SK-N-SH (cell line): ENCODE measurements at regions not wholly inside any gene's neighbourhood (a gene's known extent, or its start where the extent isn't known, plus 50 kb on each side); places are given as distances from the start of the nearest gene placed in this dataset.

ENCODE experiments used
- CTCF ChIA-PET: fragments of 300-600, 350-600 bp; formaldehyde crosslinking; extraction: SDS; loops from one replicate; lab custom pipeline; 2021; lab: Yijun Ruan, JAX
- POLR2A ChIA-PET: fragments of 350-600 bp; sonication (Branson Sonifier 250); formaldehyde crosslinking; extraction: SDS; loops from one replicate; lab custom pipeline; 2020; ENCODE audit warnings: antibody characterized with exemption, inconsistent platforms; lab: Yijun Ruan, JAX
- DNase-seq: peaks from one replicate; pipeline ENCODE4 v3.0.0; 2012
- H2AFZ ChIP-seq: fragments of 200-600 bp; sonication (generic); 2 replicates; pipeline ENCODE4 v1.8.1; 2016; ENCODE audit warnings: antibody characterized with exemption, mild to moderate bottlenecking, low read depth
- H3F3A ChIP-seq: fragments of 200-600 bp; sonication (generic); replicated peaks from 2 replicates; pipeline ENCODE3; 2016; ENCODE audit warnings: antibody characterized with exemption, mild to moderate bottlenecking; ENCODE audit not compliant: insufficient read depth
- H3K27ac ChIP-seq, 2 experiments: fragments of 200-500 bp in 1 of 2; fragments of 200-600 bp in 1 of 2; sonication (Bioruptor generic) in 1 of 2; sonication (generic), shearing (Covaris generic) in 1 of 2; 2 replicates each; pipeline versions ENCODE4 v1.5.1 to v1.6.1; 2014 to 2016; ENCODE audit warnings: low read depth in 2 of 2, inconsistent platforms in 1 of 2, low read length in 1 of 2, mild to moderate bottlenecking in 1 of 2, mixed read lengths in 1 of 2
- H3K27me3 ChIP-seq: fragments of 200-600 bp; sonication (generic), shearing (Covaris generic); 2 replicates; pipeline ENCODE4 v1.6.1; 2016; ENCODE audit warnings: mixed run types; ENCODE audit not compliant: insufficient read depth
- H3K36me3 ChIP-seq, 2 experiments: fragments of 200-500 bp in 1 of 2; fragments of 200-600 bp in 1 of 2; sonication (Bioruptor generic) in 1 of 2; sonication (generic) in 1 of 2; replicated peaks in 1 of 2; 2 replicates each; pipeline versions ENCODE3 to v1.5.1; 2014 to 2016; ENCODE audit warnings: low read length in 1 of 2, mild to moderate bottlenecking in 1 of 2; ENCODE audit not compliant: insufficient read depth in 2 of 2, control insufficient read depth in 1 of 2
- H3K4me1 ChIP-seq, 2 experiments: fragments of 200-500 bp in 1 of 2; fragments of 200-600 bp in 1 of 2; sonication (Bioruptor generic) in 1 of 2; sonication (generic), shearing (Covaris generic) in 1 of 2; 2 replicates each; pipeline versions ENCODE4 v1.5.1 to v1.6.1; 2014 to 2016; ENCODE audit warnings: low read depth in 1 of 2, low read length in 1 of 2, mixed run types in 1 of 2; ENCODE audit not compliant: insufficient read depth in 2 of 2, control insufficient read depth in 1 of 2
- H3K4me2 ChIP-seq: fragments of 200-600 bp; sonication (generic), shearing (Covaris generic); 2 replicates; pipeline ENCODE4 v1.6.1; 2017; ENCODE audit warnings: mixed run types
- H3K4me3 ChIP-seq, 2 experiments: fragments of 200-500 bp in 1 of 2; fragments of 200-600 bp in 1 of 2; sonication (Bioruptor generic) in 1 of 2; sonication (generic), shearing (Covaris generic) in 1 of 2; 2 replicates each; pipeline versions ENCODE4 v1.5.1 to v1.8.1; 2014 to 2016; ENCODE audit warnings: low read depth in 2 of 2, inconsistent platforms in 1 of 2, low read length in 1 of 2, mild to moderate bottlenecking in 1 of 2, mixed read lengths in 1 of 2, moderate library complexity in 1 of 2
- H3K79me2 ChIP-seq: fragments of 200-600 bp; sonication (generic); 2 replicates; pipeline ENCODE4 v1.8.1; 2017; ENCODE audit warnings: mild to moderate bottlenecking; ENCODE audit not compliant: insufficient read depth
- H3K9ac ChIP-seq: fragments of 200-600 bp; sonication (generic); 2 replicates; pipeline ENCODE4 v1.6.1; 2017; ENCODE audit warnings: mixed run types
- H3K9me2 ChIP-seq: fragments of 200-600 bp; sonication (generic); 2 replicates; pipeline ENCODE4 v1.6.1; 2017; ENCODE audit warnings: mixed run types
- H3K9me3 ChIP-seq: fragments of 200-600 bp; sonication (generic); 2 replicates; pipeline ENCODE4 v1.6.1; 2017; ENCODE audit warnings: mixed run types, mild to moderate bottlenecking, moderate library complexity
- H4K20me1 ChIP-seq: fragments of 200-600 bp; sonication (generic); 2 replicates; pipeline ENCODE4 v1.6.1; 2017; ENCODE audit warnings: mild to moderate bottlenecking, mixed run types; ENCODE audit not compliant: insufficient read depth
- CHD2 ChIP-seq: fragments of 150-350 bp; IDR thresholded peaks from 2 replicates; pipeline ENCODE4 v1.6.1; 2018; ENCODE audit warnings: low read length; ENCODE audit not compliant: partially characterized antibody
- EZH2phosphoT487 ChIP-seq: fragments of 200-600 bp; sonication (generic); IDR thresholded peaks from 2 replicates; pipeline ENCODE4 v1.6.1; 2017; ENCODE audit warnings: low read depth, mixed run types, mild to moderate bottlenecking, antibody characterized with exemption, moderate library complexity, borderline replicate concordance
- FOXJ3 ChIP-seq: sonication (generic); formaldehyde crosslinking; IDR thresholded peaks from 2 replicates; pipeline ENCODE4 v1.5.1; 2020; ENCODE audit warnings: mild to moderate bottlenecking, missing genetic modification reagents
- JUND ChIP-seq: IDR thresholded peaks from 2 replicates; pipeline ENCODE4 v1.4.0; 2012
- MEF2A ChIP-seq: IDR thresholded peaks from 2 replicates; pipeline ENCODE4 v1.4.0; 2012; ENCODE audit warnings: low read depth, borderline replicate concordance
- NFIC ChIP-seq: IDR thresholded peaks from 2 replicates; pipeline ENCODE4 v1.4.0; 2012; ENCODE audit warnings: borderline replicate concordance
- RCOR1 ChIP-seq: fragments of 150-350 bp; IDR thresholded peaks from 2 replicates; pipeline ENCODE4 v1.6.1; 2017; ENCODE audit warnings: antibody characterized with exemption, low read length
- REST ChIP-seq: IDR thresholded peaks from 2 replicates; pipeline ENCODE4 v1.6.1; 2012; ENCODE audit warnings: mild to moderate bottlenecking, low read depth, low read length, moderate library complexity
- RFX5 ChIP-seq: IDR thresholded peaks from 2 replicates; pipeline ENCODE4 v1.6.1; 2012; ENCODE audit warnings: mild to moderate bottlenecking, improper control_type of control experiment, low read length
- RXRA ChIP-seq: IDR thresholded peaks from 2 replicates; pipeline ENCODE4 v1.4.0; 2012; ENCODE audit warnings: low read depth, mild to moderate bottlenecking, borderline replicate concordance
- SIN3A ChIP-seq: IDR thresholded peaks from 2 replicates; pipeline ENCODE4 v1.6.1; 2012; ENCODE audit warnings: low read depth, mild to moderate bottlenecking, low read length, moderate library complexity, borderline replicate concordance
- SMC3 ChIP-seq: IDR thresholded peaks from 2 replicates; pipeline ENCODE4 v1.6.1; 2012; ENCODE audit warnings: low read depth, low read length, improper control_type of control experiment
- TAF1 ChIP-seq: IDR thresholded peaks from 2 replicates; pipeline ENCODE4 v1.6.1; 2012; ENCODE audit warnings: low read depth, mild to moderate bottlenecking, low read length, moderate library complexity, borderline replicate concordance
- TCF12 ChIP-seq: IDR thresholded peaks from 2 replicates; pipeline ENCODE4 v1.4.0; 2012
- ZBTB33 ChIP-seq: IDR thresholded peaks from 2 replicates; pipeline ENCODE4 v1.4.0; 2012; ENCODE audit warnings: low read depth, borderline replicate concordance
- WGBS: methylation state at CpG from one replicate; pipeline ENCODE4 v1.1.6; 2017; ENCODE audit warnings: low lambda C conversion rate; 5-methylcytosine and 5-hydroxymethylcytosine counted together
- TF ChIP-seq, protein P1 (sequence below): fragments of 200-600 bp; sonication (generic); IDR thresholded peaks from 2 replicates; pipeline ENCODE4 v1.6.1; 2017; ENCODE audit warnings: antibody characterized with exemption, mild to moderate bottlenecking, moderate library complexity

GRCh38 chr14:27536748-27537147, 938.9 kb upstream of the NOVA1 start:
- Histone ChIP-seq H3K9me2 (0 out of 2 replicates have a peak, but pooled peaks cover 3% of the 10 kb centered on the region), H3K4me2 (no peak overlapping the region)
- POLR2A ChIA-PET = no interaction called here

More at GRCh38 chr14:27536748-27537147, 938.9 kb upstream of the NOVA1 start:
- no peaks in the 10 kb centered on the region for H3K79me2 ChIP-seq
- no peak overlapping the region for H3K27ac ChIP-seq
- no peaks in the 10 kb centered on the region for H3F3A ChIP-seq
- no peak overlapping the region for H3K4me3 ChIP-seq
- CTCF ChIA-PET = no interaction called here
- TF ChIP-seq EZH2phosphoT487 (no peak), JUND (no peak), ZBTB33 (no peak), CHD2 (no peak), TCF12 (no peak), SMC3 (no peak), FOXJ3 (CRISPR knock-in tag) (no peak), SIN3A (no peak), NFIC (no peak), RCOR1 (no peak), MEF2A (no peak), RXRA (no peak), TAF1 (no peak), REST (no peak), RFX5 (no peak)
- TF ChIP-seq, protein P1, sequence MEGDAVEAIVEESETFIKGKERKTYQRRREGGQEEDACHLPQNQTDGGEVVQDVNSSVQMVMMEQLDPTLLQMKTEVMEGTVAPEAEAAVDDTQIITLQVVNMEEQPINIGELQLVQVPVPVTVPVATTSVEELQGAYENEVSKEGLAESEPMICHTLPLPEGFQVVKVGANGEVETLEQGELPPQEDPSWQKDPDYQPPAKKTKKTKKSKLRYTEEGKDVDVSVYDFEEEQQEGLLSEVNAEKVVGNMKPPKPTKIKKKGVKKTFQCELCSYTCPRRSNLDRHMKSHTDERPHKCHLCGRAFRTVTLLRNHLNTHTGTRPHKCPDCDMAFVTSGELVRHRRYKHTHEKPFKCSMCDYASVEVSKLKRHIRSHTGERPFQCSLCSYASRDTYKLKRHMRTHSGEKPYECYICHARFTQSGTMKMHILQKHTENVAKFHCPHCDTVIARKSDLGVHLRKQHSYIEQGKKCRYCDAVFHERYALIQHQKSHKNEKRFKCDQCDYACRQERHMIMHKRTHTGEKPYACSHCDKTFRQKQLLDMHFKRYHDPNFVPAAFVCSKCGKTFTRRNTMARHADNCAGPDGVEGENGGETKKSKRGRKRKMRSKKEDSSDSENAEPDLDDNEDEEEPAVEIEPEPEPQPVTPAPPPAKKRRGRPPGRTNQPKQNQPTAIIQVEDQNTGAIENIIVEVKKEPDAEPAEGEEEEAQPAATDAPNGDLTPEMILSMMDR = no peak
- TF ChIP-seq, all 33 proteins: peak for 0
- H3K27me3 ChIP-seq = no peaks in the 10 kb centered on the region
- no peaks in the 10 kb centered on the region for H3K9me3 ChIP-seq
- no peak overlapping the region for H2AFZ ChIP-seq
- no peaks in the 10 kb centered on the region for H4K20me1 ChIP-seq
- H3K36me3 ChIP-seq = no peaks in the 10 kb centered on the region
- DNase-seq = no peak
- H3K4me1 ChIP-seq = no peaks in the 10 kb centered on the region
- WGBS = 21% methylated on average over 3 of the region's 3 CpGs
- no peak overlapping the region for H3K9ac ChIP-seq
